Fibroblast of pulmonary artery (primary cell): ENCODE measurements at regions not wholly inside any gene's neighbourhood (a gene's known extent, or its start where the extent isn't known, plus 50 kb on each side); places are given as distances from the start of the nearest gene placed in this dataset.
"Not testable (repeated sequence)": the region's sequence is repeated elsewhere in the genome, so short reads cannot be mapped to it uniquely, and the experiment has no call there.

ENCODE experiments used
- DNase-seq: peaks from one replicate; pipeline ENCODE4 v3.0.0-alpha.2; 2010; ENCODE audit warnings: low read depth
- H3K4me3 ChIP-seq: replicated peaks from 2 replicates; pipeline ENCODE4 v1.5.1; 2011; ENCODE audit warnings: low read depth, mild to moderate bottlenecking, control low read depth, low read length, moderate library complexity
- CTCF ChIP-seq: IDR thresholded peaks from 2 replicates; pipeline ENCODE4 v1.5.1; 2011; ENCODE audit warnings: mild to moderate bottlenecking, control low read depth, low read length, inconsistent platforms; ENCODE audit errors: missing control alignments

- no peak for TF ChIP-seq CTCF
- H3K4me3 ChIP-seq = no peak overlapping the region
- no peak for DNase-seq
These were observed 668.6 kb downstream of the EFNA5 start for GRCh38 chr5:107002115-107002514.

DNA sequence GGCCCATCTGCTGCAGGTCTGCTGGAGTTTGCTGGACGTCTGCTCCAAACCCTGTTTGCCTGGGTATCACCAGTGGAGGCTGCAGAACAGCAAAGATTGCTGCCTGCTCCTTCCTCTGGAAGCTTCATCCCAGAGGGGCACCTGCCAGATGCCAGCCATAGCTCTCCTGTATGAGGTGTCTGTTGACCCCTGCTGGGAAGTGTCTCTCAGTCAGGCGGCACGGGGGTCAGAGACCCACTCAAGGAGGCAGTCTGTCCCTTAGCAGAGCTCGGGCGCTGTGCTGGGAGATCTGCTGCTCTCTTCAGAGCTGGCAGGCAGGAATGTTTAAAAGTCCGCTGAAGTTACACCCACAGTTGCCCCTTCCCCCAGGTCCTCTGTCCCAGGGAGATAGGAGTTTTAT is 671.2 kb downstream of the EFNA5 start:
- DNase-seq, H3K4me3 ChIP-seq: not testable (repeated sequence)

- DNase-seq = no peak
- no peak for TF ChIP-seq CTCF
- H3K4me3 ChIP-seq = no peak overlapping the region
These were observed 684.7 kb downstream of the EFNA5 start for GRCh38 chr5:106986006-106986405.

GRCh38 chr5:106985174-106985573 is 685.6 kb downstream of the EFNA5 start:
- no peak overlapping the region for H3K4me3 ChIP-seq
- no peak for TF ChIP-seq CTCF
- no peak for DNase-seq

- not testable (repeated sequence) for DNase-seq, H3K4me3 ChIP-seq
These were observed 691.6 kb downstream of the EFNA5 start for GRCh38 chr5:106979178-106979577.

- H3K4me3 ChIP-seq, DNase-seq: not testable (repeated sequence)
These were observed 692.1 kb downstream of the EFNA5 start for GRCh38 chr5:106978582-106979165.

DNA sequence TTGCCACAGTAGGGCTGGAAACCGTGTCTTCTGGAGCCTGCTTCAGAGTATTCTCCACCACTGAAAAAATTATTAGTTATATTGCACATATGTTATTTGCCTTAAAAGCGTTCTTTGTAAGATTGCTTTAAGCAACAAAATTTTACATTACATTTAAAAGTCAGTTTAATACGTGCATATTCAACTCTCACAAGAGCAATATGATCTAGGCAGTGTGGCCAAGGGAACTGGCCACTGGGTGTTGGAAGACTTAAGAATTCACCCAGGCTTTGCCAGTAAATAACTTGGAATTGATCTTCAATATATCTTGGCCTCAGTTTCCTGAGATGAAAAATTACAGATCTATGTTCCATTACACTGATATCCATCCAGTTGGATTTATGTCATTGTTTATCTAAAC is 694.4 kb downstream of the EFNA5 start:
- no peak overlapping the region for H3K4me3 ChIP-seq
- TF ChIP-seq CTCF = no peak

DNA sequence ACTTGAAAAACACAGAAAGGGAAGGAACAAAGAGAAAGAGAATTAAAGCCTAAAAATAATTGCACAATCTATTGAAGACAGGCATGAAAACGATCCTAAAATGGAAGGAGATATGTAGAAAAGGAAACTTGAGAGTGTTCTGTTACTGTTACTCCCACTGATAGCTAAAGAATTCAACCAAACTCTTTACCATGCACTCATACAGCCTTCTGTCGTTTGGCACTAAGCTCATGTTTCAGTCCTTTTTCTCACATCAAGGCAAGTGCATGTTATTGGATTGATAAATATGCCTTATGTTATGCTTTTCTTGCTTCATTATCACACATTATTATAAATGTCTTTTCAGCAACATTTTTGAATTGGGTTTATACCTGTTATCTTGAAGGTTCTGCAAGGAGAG is 696.5 kb downstream of the EFNA5 start:
- TF ChIP-seq CTCF = no peak
- DNase-seq = no peak
- H3K4me3 ChIP-seq = no peak overlapping the region

More for the DNA sequence above, 694.4 kb downstream of the EFNA5 start:
- no peak for DNase-seq
